Body of pancreas (tissue), 4 donors: ENCODE measurements at regions not wholly inside any gene's neighbourhood (a gene's known extent, or its start where the extent isn't known, plus 50 kb on each side); places are given as distances from the start of the nearest gene placed in this dataset.

Experiments
- ATAC-seq: fragments of 150-250 bp; one replicate; pipeline ENCODE4 v1.9.1; 2016
- DNase-seq, 4 donors: peaks; one replicate each; pipeline ENCODE4 v3.0.0-alpha.2; 2019
- H3K27ac ChIP-seq, 4 donors: fragments of 200-600 bp; sonication (generic); 1 replicate in 3 of 4; 2 replicates in 1 of 4; pipeline versions ENCODE4 v1.5.1 to v1.6.1; 2016 to 2019; ENCODE audit warnings: mild to moderate bottlenecking in 1 of 4, mixed read lengths in 1 of 4, moderate library complexity in 1 of 4
- H3K27me3 ChIP-seq, 2 donors: fragments of 200-600 bp; sonication (generic); one replicate each; pipeline ENCODE4 v1.6.0; 2016; ENCODE audit warnings: mild to moderate bottlenecking in 1 of 2
- H3K36me3 ChIP-seq, 2 donors: fragments of 200-600 bp; sonication (generic); replicated peaks in 1 of 2; 2 replicates each; pipeline ENCODE4 v1.5.1; 2016; ENCODE audit warnings: low read depth in 2 of 2; ENCODE audit not compliant: insufficient read depth in 1 of 2
- H3K4me1 ChIP-seq: fragments of 200-600 bp; sonication (generic); one replicate; pipeline ENCODE4 v1.6.0; 2016
- H3K4me3 ChIP-seq, 2 donors: fragments of 200-600 bp; sonication (generic); 1 replicate in 1 of 2; 2 replicates in 1 of 2; pipeline ENCODE4 v1.5.1; 2016 to 2019
- H3K9me3 ChIP-seq, 3 donors: fragments of 200-600 bp; sonication (generic); 1 replicate in 2 of 3; 2 replicates in 1 of 3; pipeline ENCODE4 v1.5.1; 2016
- POLR2A ChIP-seq, 3 donors: fragments of 450-650 bp; IDR thresholded peaks; one replicate each; pipeline ENCODE4 v1.6.1; 2016; ENCODE audit warnings: antibody characterized with exemption in 3 of 3, mild to moderate bottlenecking in 2 of 3
- WGBS, 2 donors: methylation state at CpG; one replicate each; pipeline ENCODE4 v1.1.5; 2017; 5-methylcytosine and 5-hydroxymethylcytosine counted together
- intact Hi-C: fragments of 100-400 bp; cut with DNase I; formaldehyde crosslinking; loops from one replicate; pipeline ENCODE4 v1.15.1; 2023
- TF ChIP-seq, protein P1 (sequence below), 7 experiments: fragments of 450-650 bp in 4 of 7; fragments of 200-600 bp in 3 of 7; sonication (generic) in 3 of 7; IDR thresholded peaks; one replicate each; pipeline ENCODE4 v1.5.1; 2016 to 2019; ENCODE audit warnings: antibody characterized with exemption in 7 of 7

DNA sequence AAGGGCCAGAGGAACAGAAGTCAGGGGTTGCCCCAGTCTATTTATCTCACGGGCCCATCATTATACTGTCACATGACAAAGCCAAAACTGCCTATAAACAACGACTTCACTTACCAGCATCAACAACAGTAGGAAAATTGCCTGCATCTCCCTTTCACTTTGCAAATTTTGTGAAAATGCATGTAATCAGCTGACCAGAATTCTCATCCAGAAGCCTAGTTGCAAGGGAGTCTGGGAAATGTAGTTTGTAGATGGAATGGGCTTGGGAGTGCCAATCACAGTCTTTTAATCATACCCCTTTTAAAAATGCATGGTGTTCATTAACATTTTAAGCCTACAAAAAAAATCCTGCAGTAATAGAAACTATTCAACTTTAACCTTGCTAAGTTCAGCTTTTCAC lies 369.3 kb upstream of the TMPO start:
- no peak for TF ChIP-seq POLR2A (IDR thresholded peaks at IDR 0.05)
- TF ChIP-seq, protein P1, sequence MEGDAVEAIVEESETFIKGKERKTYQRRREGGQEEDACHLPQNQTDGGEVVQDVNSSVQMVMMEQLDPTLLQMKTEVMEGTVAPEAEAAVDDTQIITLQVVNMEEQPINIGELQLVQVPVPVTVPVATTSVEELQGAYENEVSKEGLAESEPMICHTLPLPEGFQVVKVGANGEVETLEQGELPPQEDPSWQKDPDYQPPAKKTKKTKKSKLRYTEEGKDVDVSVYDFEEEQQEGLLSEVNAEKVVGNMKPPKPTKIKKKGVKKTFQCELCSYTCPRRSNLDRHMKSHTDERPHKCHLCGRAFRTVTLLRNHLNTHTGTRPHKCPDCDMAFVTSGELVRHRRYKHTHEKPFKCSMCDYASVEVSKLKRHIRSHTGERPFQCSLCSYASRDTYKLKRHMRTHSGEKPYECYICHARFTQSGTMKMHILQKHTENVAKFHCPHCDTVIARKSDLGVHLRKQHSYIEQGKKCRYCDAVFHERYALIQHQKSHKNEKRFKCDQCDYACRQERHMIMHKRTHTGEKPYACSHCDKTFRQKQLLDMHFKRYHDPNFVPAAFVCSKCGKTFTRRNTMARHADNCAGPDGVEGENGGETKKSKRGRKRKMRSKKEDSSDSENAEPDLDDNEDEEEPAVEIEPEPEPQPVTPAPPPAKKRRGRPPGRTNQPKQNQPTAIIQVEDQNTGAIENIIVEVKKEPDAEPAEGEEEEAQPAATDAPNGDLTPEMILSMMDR (IDR thresholded peaks at IDR 0.05) = no peak

DNA sequence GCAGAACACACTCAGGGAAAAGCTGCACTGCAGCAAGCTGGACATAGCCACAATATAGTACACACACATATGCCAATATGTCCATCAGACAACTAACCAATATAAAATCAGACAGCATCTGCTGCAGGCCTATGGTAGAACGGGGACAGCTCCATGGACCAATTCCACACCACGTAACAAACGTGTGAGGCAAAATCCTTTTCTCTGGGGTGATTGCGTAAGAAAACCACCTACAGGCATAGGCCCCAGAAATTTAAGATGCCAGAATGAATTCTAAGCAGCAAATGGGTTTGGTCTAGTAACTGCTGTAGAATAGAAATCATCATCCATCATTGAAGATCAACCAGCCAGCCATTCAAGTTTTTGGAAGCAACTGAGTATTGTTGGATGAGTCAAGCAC lies 368.9 kb upstream of the TMPO start:
- Histone ChIP-seq H3K27ac (no peak overlapping the region), H3K27me3 (no peaks in the 10 kb centered on the region), H3K9me3 (no peaks in the 10 kb centered on the region), H3K36me3 (no peaks in the 10 kb centered on the region), H3K4me1 (no peaks in the 10 kb centered on the region), H3K4me3 (no peak overlapping the region)
- no peak for ATAC-seq
- 65 to 87% methylated on average over 4 of the region's 4 CpGs for WGBS, 2 donors
- TF ChIP-seq, protein P1 (IDR thresholded peaks at IDR 0.05) = no peak
- no peak for TF ChIP-seq POLR2A (IDR thresholded peaks at IDR 0.05)
- intact Hi-C loops = no loop called here
- no peak for DNase-seq

More for the DNA sequence above, 369.3 kb upstream of the TMPO start:
- no peaks in the 10 kb centered on the region for H3K4me1 ChIP-seq
- H3K36me3 ChIP-seq = no peaks in the 10 kb centered on the region
- H3K4me3 ChIP-seq = no peak overlapping the region
- no peak overlapping the region for H3K27ac ChIP-seq
- DNase-seq = no peak
- intact Hi-C loops = no loop called here
- H3K9me3 ChIP-seq = no peaks in the 10 kb centered on the region
- WGBS, 2 donors = 63 to 69% methylated on average over 2 of the region's 2 CpGs
- ATAC-seq = no peak
- no peaks in the 10 kb centered on the region for H3K27me3 ChIP-seq

DNA sequence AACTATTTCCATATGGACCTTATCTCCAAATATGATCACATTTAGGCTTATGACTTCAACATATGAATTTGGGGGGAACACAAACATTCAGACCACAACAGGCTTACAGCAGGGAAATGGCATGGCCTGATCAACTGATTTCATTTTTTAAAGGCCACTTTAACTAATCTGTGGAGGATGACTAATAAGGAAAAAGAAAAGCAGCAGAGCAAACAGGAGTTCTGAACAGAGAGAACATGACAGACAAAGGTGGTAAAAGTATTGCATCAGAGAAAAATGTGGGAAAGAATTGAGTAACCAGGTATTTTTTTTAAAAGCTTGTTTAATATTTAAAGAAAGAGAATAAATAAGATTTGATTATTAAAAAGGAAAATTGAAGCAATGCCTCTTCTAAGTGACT lies 366.1 kb upstream of the TMPO start:
- intact Hi-C loops = no loop called here
- Histone ChIP-seq H3K4me3 (no peak overlapping the region), H3K36me3 (no peaks in the 10 kb centered on the region), H3K27ac (peak overlapping the region in 1 of 4 donors; percentile 35), H3K9me3 (no peaks in the 10 kb centered on the region), H3K4me1 (no peaks in the 10 kb centered on the region), H3K27me3 (no peaks in the 10 kb centered on the region)
- ATAC-seq (no peak), DNase-seq (no peak)
- no peak for TF ChIP-seq POLR2A (IDR thresholded peaks at IDR 0.05)
- TF ChIP-seq, protein P1 (IDR thresholded peaks at IDR 0.05) = no peak

DNA sequence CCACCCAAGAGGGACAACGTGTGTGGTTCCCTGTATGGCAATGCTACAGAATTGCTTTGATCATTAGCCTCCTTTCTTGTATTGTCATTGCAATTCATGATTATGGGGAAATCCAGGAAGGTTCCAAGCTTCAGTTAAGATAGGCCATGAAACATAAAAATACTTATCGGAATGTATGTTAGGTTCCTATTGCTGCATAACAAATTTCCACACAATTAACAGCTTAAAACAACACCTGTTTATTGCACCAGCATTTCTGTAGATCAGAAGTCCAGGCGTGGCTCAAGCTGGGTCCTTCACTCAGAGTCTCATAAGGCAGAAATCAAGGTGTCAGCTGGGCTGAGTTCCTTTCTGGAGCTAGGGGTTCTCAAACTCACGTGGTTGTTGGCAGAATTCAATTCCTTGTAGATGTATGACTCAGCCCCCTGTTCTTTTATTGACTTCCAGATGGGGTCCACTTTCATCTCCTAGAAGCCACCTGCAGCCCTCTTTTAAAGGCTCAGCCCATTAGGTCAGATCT lies 365.6 kb upstream of the TMPO start:
- Histone ChIP-seq H3K9me3 (no peaks in the 10 kb centered on the region), H3K4me3 (no peak overlapping the region), H3K36me3 (no peaks in the 10 kb centered on the region), H3K27me3 (no peaks in the 10 kb centered on the region), H3K4me1 (no peaks in the 10 kb centered on the region), H3K27ac (peak overlapping the region in 1 of 4 donors; percentile 35)
- 55 to 56% methylated on average over 4 of the region's 4 CpGs for WGBS, 2 donors
- ATAC-seq = no peak
- no peak for DNase-seq
- intact Hi-C loops = no loop called here
- no peak for TF ChIP-seq POLR2A (IDR thresholded peaks at IDR 0.05)
- TF ChIP-seq, protein P1 (IDR thresholded peaks at IDR 0.05) = no peak

DNA sequence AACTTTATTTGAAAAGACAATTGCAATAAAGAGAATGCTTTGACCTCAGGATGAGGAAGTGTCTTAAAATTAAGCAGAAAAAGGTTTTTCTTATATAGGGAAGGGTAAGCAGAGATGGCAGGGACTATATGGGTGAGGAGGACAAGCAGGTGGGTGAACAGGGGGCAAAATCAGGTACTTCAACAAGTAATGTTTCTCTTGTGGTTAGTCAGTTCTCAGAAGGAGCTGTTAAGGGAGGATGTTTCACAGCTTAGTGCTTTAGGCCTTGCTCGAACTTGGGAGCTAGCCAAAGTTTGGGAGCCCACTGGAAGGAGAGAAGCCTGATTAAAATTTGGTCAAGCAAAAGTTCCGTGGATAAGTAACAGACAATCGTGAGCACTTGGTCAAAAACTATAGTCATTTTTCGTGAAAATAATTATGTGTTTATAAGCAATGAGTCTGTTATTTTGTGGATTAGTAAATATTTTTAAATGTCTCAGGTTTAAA lies 364.2 kb upstream of the TMPO start:
- Histone ChIP-seq H3K27me3 (no peaks in the 10 kb centered on the region), H3K4me1 (no peaks in the 10 kb centered on the region), H3K36me3 (no peaks in the 10 kb centered on the region), H3K4me3 (no peak overlapping the region), H3K27ac (no peak overlapping the region), H3K9me3 (no peaks in the 10 kb centered on the region)
- intact Hi-C loops = no loop called here
- DNase-seq = no peak
- TF ChIP-seq, protein P1 (IDR thresholded peaks at IDR 0.05) = no peak
- no peak for TF ChIP-seq POLR2A (IDR thresholded peaks at IDR 0.05)
- no peak for ATAC-seq
- WGBS, 2 donors = 65 to 73% methylated on average over 4 of the region's 4 CpGs
